ENCODE measurements at regions not wholly inside any gene's neighbourhood (a gene's known extent, or its start where the extent isn't known, plus 50 kb on each side); places are given as distances from the start of the nearest gene placed in this dataset.
A peak's percentile ranks its signal among the peaks of the same experiment; 100 is the strongest.

DNA sequence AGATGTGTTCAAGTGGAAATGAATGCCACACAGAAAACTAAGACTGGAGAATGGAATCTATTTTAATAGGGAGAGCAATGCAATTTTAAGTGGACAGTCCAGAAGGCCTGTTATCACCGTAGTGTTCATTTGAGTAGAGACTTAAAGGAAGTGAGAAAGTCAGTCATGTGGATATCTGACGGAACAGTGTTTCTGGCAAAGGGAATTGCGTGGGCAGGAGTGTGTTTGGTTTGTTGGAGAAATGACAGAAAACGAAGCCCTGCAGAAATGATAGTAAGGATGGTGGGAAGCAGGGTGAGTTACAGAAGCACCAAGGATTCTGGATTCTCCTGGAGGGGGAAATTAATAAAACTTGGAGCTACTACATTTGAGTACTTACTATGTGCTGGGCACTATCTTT, 776.6 kb downstream of the MED13L start:
- no peaks in the 10 kb centered on the region for H3K36me3 Mint-ChIP-seq (ENCODE audit: low read depth)
- no peak overlapping the region for H3K4me3 Mint-ChIP-seq
- no peak overlapping the region for H3K27ac Mint-ChIP-seq
- DNase-seq, result no peak
- no peaks in the 10 kb centered on the region for H3K9me3 Mint-ChIP-seq
- TF ChIP-seq, protein P1, sequence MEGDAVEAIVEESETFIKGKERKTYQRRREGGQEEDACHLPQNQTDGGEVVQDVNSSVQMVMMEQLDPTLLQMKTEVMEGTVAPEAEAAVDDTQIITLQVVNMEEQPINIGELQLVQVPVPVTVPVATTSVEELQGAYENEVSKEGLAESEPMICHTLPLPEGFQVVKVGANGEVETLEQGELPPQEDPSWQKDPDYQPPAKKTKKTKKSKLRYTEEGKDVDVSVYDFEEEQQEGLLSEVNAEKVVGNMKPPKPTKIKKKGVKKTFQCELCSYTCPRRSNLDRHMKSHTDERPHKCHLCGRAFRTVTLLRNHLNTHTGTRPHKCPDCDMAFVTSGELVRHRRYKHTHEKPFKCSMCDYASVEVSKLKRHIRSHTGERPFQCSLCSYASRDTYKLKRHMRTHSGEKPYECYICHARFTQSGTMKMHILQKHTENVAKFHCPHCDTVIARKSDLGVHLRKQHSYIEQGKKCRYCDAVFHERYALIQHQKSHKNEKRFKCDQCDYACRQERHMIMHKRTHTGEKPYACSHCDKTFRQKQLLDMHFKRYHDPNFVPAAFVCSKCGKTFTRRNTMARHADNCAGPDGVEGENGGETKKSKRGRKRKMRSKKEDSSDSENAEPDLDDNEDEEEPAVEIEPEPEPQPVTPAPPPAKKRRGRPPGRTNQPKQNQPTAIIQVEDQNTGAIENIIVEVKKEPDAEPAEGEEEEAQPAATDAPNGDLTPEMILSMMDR (IDR thresholded peaks at IDR 0.05), result no peak
- H3K27me3 Mint-ChIP-seq (ENCODE audit: low read depth, poor library complexity), result peaks cover 10% of the 10 kb centered on the region
- H3K4me1 Mint-ChIP-seq, result peaks cover 20% of the 10 kb centered on the region

DNA sequence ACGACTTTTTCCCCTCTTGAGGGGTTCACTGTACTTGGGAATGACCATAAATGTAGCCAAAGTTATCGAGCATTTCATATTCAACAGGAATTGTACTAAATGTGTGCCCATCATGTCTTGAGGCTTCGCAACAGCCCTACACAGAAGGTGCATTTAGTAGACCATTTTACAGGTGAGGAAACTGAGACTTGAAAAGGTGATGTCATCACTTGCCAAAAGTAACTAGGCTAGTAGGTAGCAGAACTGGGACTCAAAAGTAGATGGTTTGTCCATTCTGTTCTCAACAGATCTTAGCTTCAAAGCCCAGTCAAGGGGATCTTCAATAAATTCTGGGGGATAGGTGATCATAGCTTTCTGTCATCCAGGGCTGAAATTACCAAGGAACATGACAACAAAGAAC, 782.2 kb downstream of the MED13L start:
- no peak overlapping the region for H3K27ac Mint-ChIP-seq
- no peaks in the 10 kb centered on the region for H3K4me1 Mint-ChIP-seq
- no peaks in the 10 kb centered on the region for H3K36me3 Mint-ChIP-seq (ENCODE audit: low read depth)
- TF ChIP-seq, protein P1 (IDR thresholded peaks at IDR 0.05), result no peak
- H3K4me3 Mint-ChIP-seq, result no peak overlapping the region
- no peak for DNase-seq
- H3K9me3 Mint-ChIP-seq, result no peaks in the 10 kb centered on the region
- H3K27me3 Mint-ChIP-seq (ENCODE audit: low read depth, poor library complexity), result peaks cover 4% of the 10 kb centered on the region

DNA sequence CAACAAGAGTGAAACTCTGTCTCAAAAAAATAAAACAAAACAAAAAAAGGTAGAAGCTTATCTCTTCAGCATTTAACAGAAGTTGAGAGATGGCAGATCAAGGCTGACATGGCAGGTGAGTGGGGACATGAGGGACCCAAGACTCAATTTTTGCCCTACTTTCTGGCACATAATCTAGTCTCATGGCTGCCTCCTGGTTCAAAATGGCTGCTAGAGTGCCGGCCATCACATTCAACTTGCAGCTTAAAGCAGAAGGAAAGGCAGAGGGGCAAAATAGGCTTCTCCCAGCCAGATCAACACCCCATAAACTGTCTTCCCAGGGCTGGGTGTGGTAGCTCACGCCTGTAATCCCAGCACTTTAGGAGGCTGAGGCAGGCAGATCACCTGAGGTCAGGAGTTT, 784.9 kb downstream of the MED13L start:
- H3K4me3 Mint-ChIP-seq, result no peak overlapping the region
- H3K4me1 Mint-ChIP-seq, result no peaks in the 10 kb centered on the region
- no peaks in the 10 kb centered on the region for H3K36me3 Mint-ChIP-seq (ENCODE audit: low read depth)
- DNase-seq, result no peak
- TF ChIP-seq, protein P1 (IDR thresholded peaks at IDR 0.05), result no peak
- no peak overlapping the region for H3K27ac Mint-ChIP-seq
- peaks cover 13% of the 10 kb centered on the region for H3K27me3 Mint-ChIP-seq (ENCODE audit: low read depth, poor library complexity)
- H3K9me3 Mint-ChIP-seq, result no peaks in the 10 kb centered on the region

DNA sequence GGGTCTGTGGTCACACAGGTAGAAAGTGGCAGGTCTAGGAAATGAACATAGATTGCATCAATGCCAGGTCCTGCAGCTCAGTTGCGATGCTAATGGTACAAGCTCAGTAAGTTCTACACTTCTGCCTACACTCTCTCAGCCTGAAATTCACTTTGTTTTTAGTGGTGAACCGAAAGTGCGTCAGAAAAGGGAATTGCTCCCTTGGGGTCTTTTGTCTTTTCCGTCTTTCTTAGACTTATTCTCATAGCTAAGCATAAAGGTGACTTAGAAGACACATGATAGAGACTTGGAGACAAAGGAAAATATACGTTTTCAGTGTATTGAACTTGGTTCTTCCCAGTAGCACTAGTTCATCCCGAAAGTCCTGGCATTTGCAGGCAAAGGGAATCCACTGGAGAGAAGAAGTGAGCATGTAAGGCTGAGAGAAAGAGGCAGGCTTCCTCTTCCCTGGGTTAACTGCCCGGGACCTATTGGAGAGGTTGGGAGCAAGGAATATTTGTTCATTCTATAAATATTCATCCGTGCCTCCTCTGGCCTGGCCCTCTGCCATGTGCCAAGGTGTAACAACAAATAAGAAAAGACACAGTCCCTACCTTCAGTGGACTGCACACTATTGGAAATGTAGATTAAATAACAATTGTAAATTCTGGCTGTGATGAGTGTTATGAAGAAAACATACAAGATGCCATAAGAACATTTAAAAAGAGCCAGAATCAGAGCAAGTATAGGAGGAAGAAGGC, 785.8 kb downstream of the MED13L start:
- no peaks in the 10 kb centered on the region for H3K36me3 Mint-ChIP-seq (ENCODE audit: low read depth)
- H3K27ac Mint-ChIP-seq, result no peak overlapping the region
- H3K27me3 Mint-ChIP-seq (ENCODE audit: low read depth, poor library complexity), result peaks cover 13% of the 10 kb centered on the region
- TF ChIP-seq, protein P1 (IDR thresholded peaks at IDR 0.05), result no peak
- no peak overlapping the region for H3K4me3 Mint-ChIP-seq
- peaks cover 2% of the 10 kb centered on the region for H3K4me1 Mint-ChIP-seq
- DNase-seq, result no peak
- H3K9me3 Mint-ChIP-seq, result no peaks in the 10 kb centered on the region

DNA sequence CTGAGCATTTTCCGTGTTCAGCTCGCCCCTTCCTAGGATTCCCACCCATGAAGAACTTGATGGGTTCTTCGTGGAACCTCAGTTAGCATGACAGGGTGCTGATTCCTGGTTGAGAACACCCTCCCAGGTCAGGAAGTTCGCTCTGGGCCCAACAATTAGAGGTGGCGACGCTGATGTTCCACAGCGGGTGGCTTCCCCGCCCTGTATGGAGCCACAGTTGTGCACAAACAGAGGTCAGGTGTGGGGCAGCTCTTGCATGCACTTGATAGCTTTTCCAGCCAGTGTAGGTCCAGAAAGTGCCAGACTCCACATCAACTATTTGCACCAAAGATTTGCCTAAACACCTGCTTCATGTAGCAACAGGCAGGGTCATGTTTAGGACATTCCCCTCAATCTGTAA, 788.2 kb downstream of the MED13L start:
- Mint-ChIP-seq H3K27ac (no peak overlapping the region), H3K4me3 (no peak overlapping the region), H3K36me3 (ENCODE audit: low read depth) (peaks cover 7% of the 10 kb centered on the region), H3K9me3 (peaks cover 12% of the 10 kb centered on the region), H3K27me3 (ENCODE audit: low read depth, poor library complexity) (peaks cover 13% of the 10 kb centered on the region), H3K4me1 (peaks cover 17% of the 10 kb centered on the region)
- no peak for DNase-seq
- TF ChIP-seq, protein P1 (IDR thresholded peaks at IDR 0.05), result no peak

DNA sequence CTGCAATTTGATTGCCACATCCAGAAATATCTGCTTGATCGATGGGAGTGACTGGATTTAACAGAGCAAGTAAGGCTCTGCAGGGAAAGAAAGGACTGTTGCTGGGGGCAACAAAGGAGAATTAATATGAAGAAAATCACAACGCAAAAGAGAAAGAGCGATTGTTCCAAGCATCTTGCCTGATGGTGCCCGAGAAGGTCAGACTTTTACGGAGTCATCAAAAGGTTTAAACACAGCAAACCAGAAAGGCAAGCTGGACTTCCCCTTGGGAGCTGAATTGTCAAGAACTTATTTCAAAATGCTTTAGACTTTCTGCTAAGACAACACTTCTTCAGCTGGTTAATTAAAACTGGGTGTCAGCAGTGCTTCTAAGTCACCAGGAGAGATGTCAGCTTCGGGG, 791.5 kb downstream of the MED13L start:
- TF ChIP-seq, protein P1 (IDR thresholded peaks at IDR 0.05), result no peak
- peaks cover 7% of the 10 kb centered on the region for H3K36me3 Mint-ChIP-seq (ENCODE audit: low read depth)
- DNase-seq, result no peak
- peaks cover 17% of the 10 kb centered on the region for H3K4me1 Mint-ChIP-seq
- peaks cover 13% of the 10 kb centered on the region for H3K27me3 Mint-ChIP-seq (ENCODE audit: low read depth, poor library complexity)
- H3K27ac Mint-ChIP-seq, result peak overlapping the region; percentile 59
- H3K9me3 Mint-ChIP-seq, result peaks cover 28% of the 10 kb centered on the region
- peak overlapping the region; percentile 32 for H3K4me3 Mint-ChIP-seq

Measured in nephron progenitor cell (in vitro differentiated cells).